ENCODE measurements at regions not wholly inside any gene's neighbourhood (a gene's known extent, or its start where the extent isn't known, plus 50 kb on each side); places are given as distances from the start of the nearest gene placed in this dataset.

DNA sequence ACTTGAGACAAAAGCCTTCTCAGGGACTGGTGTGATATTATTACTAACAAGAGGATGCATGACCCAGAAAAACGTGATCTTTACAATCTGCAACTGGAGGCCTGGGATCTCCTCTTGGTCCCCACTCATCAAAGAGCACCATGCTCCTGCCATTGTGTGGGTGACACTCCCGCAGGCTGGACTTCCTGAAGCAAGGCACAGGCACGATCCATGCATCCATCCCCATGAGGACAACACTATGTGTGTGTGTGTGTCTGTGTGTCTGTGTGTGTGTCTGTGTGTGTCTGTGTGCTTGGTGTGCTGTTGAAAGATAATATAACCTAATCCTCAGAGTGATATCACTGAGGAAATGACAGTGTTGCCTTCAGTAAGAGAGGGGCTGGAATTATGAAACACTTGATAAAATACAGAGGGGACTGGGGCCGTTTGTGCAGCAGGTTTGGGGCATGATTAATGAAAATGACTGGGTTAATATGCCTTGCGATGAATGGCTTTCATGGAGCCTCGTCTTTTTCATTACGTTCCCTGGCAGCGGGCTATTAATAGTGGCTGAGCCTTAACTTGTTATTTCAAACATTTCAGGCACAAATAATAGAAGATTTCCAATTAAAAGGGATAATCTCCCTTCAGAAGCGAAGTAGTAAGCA is 180.8 kb upstream of the TCERG1L start:
- no peak for DNase-seq

DNA sequence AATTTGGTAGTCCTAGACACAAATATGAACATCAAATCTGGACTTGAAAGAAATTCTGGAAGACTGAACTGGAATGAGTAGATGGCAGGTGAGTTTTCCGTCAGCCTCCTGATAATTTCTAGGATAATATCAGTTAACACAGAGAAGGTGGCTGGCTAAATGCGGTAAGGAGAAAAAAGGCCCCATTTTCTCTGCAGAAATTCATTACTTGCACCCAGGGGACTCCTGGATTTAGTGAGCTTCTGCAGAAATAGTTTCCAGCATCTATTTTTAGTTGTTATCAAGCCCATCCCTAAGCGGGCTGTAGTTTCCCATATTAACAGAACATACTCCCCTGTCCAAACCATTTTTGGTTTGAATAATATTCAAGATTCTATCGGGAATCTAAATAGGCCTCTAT is 181.9 kb upstream of the TCERG1L start:
- no peak for DNase-seq

DNA sequence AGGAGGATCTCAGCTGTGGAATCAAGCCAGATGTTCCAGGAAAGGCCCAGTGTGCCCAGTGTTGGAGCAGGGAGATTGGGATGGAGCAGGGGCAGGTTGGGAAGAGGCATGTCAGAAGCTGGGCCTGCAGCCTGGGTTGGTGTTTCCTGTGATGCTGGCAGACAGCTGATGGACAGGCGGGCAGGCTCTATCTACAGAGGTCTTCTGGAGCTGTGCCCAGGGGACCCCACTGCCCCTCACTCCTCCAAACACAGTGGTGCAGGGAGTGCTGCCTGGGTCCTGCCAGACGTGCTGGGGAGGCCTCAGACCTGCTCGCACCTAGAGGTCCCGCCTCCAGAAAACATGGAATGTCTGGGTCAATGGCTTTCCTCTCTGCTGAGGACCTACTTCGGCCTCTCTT is 182.9 kb upstream of the TCERG1L start:
- DNase-seq, result no peak

DNA sequence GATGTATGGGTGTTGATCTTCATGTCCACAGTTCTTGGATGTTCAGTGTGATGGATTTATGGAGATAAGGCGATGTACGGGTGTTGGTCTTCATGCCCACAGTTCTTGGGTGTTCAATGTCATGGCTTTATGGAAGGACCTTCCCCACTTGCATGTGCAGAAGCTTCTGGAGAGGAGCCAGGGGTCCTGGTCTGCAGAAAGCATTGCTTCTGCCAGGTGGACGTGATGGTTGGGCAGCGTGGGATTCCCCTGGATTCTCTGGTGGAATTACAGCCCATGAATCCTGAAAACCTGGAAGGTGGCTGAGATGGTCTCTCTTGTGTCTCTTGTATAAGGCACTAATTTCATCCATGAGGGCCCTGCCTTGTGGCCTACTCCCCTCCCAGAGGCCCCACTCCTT is 183.7 kb upstream of the TCERG1L start:
- DNase-seq, result no peak

DNA sequence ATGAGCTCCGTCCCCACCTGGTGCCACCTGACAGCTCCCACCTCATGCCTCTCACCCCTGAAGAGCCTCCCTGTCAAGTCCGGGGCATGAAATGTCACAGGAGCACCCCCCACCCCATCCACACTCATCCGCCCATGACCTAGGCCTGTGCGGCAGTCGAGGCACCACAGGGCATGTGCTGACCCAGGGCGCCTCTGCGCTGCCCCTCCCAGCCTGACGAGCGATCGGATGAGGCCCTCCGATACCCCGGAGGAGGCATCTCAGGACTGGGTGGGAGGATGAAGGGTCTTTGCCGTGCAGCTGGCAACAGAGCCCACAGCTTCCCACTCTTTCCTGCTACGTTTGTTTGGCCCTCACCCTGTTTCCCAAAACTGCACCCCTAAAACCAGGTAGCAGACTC is 184.4 kb upstream of the TCERG1L start:
- DNase-seq, result no peak

DNA sequence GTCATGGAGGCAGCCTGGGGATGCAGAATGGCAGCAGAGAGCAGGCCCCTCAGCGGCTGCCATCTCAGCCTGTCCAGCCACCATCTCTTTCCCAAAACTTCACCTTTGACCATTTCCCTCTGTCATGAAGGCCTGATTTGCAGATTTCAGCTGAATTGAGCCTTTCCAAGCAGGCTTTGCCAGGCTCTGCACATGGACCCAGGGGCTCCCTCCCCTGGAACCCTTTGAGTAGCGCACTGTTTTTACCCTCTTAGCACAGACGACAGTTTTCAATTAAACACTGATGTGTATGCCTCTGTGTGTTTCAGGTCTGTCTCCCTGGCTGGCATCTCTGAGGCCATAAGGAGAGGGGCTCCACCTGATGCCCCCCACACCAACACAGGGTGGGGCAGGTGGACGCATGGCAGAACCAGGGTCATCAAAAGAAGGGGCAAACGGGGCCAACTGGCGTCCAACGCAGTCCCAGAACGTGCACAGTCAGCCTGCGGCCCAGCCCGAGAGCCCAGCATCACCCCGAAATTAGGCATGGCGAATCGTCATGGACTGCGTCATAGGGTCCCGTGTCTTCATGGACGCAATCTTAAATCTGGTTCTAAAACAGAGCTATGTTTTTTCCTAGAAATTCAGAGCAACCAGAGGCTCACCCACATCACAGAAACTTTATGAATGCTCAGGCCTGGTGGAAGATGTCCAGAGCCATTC is 185.0 kb upstream of the TCERG1L start:
- DNase-seq, result no peak

DNA sequence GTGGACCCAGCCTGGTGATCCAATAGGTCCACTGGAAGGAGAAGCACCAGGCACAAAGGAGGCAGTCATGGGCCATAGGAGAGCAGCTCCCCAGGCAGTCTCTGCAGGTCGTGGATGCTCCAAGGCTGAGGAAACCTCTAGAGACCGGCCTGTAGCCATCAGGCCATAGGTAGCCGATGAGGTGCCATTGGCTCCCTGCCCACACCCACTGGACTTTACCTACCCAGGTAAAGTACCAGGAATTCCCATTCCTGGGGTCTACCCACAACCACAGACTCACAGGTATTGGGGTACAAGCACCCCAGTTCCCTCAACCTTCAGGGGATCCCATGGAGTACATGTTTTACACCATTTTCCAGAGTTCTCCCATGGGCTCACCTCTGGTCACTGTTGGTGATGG is 188.0 kb upstream of the TCERG1L start:
- DNase-seq, result no peak

DNA sequence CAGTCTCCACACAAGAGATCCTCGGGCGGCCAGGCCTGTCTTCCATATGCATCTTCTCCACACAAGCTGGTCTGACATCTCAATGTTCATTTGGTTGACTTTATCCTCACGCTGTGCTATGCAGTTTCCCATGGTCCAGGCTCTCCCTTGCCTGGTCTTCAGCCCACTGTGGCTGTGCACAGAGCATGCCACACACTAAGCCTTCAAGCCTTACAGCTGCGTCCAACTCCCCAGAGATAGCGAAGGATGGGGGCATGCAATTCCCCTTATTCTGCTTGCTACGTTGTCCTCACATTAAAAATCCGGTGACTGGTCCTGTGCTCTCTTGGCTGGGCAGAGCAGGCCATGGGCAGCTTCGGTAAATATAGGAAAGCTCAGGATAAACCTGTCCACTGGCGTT is 188.7 kb upstream of the TCERG1L start:
- no peak for DNase-seq

DNA sequence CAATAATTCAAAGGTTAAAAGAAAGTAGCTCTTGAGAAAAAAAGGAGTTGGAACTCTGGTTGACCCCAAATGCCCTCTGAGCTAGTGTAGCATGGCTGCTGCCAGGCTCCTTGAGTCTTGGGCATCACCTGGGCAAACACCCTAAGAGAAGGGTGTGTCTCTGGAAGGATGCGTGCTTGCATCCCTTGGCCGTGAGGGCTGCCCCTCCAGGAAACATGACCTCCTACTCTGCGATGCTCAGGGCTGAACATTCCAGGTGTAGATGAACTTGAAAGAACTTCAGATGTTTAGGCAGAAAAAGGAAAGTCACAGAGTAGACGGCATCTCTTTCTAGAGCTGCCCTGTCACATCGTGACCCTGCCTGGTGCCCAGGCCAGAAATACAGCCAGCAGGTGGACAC is 189.4 kb upstream of the TCERG1L start:
- DNase-seq, result no peak

DNA sequence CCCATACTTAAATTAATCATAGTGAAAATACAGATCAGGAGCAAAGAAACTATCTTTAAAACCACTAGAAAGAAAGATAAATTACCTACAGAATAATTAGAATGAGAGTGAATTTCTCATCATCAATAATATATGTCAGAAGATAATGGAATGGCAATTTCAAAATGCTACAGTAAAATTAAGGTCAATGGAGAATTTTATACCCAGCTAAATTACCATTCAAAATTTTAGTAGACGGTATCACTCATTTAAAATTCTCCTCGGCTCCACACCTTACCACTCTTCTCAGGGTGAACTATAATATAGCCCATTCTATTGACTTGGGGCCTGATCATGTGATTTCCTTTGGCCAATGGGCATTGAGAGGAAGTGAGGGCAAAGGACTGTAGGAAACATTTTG is 192.5 kb upstream of the TCERG1L start:
- DNase-seq, result no peak

DNA sequence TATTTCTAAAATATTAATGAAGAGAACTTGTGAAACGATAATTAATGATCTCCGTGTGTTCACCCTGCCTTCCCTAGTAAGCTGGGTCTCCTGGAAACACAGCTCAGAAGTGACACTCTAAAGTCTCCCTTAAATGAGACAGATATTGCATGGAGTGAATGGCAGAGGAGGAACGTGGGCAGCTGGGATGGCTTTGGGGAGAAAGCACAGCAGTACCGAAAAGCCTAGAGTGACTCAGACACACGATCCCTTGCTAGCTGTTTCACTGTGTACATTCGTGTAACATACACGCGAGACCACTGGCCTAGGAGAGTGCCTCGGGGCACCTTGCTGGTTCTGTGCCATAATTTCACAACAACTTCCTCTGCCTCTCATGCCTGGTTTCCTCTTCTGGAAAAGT is 199.9 kb upstream of the TCERG1L start:
- DNase-seq, result no peak

DNA sequence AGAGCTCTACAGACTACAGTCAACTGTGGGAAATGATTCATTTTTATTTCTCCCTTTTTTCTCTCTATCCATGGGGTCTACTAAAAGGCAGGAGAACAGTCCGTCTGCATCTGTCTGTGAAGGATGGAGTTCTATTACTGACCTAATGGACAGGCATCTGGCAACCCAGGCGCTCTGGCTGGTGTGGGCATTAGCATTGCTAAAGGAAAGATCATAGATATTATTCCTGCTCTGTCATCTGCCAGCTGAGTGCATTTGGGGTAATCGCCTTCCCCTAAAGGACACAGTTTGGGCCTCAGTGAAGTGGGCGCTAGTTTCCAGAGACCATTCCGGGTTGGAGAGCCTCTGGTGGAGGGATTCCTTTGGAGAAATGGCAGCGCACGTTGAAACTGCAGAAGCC is 201.3 kb upstream of the TCERG1L start:
- DNase-seq, result no peak

DNA sequence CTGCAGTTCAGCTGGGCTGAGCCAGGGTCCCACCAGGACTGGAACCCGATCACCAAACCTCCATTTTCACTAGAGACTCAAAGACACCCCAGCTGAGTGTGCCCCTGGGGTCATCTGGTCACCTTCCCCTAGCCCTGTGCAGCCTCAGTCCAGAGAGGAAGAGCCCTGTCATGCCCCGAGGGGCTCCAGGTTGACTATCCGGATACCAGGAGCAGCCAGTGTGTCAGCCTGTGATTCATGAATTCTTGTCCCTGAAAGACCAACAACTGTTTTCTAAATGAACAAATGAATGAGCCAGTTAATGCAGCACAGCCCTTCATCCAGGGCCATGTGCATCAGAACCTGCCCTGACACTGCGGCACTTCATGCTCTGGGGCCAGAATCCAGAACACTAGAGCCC is 201.9 kb upstream of the TCERG1L start:
- no peak for DNase-seq

DNA sequence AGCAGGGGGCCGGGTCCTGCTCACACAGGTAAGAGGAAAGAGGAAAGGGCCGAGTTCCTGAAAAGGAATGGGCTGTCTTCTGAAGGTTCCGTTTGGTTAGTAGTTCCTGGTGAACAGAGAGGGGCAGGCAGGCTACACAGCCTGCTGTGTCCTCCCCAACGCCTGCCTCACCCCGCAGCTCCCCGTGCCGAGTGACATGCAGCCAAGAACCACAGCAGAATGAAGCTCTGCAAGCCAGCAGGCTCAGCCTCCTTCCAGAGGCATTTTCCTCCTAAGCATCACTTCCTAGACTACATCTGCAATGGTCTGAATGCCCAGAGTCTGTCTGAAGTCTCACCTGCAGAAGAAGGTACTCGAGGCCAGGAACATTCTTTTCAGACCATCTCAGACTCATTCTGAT is 202.4 kb upstream of the TCERG1L start:
- DNase-seq, result no peak

DNA sequence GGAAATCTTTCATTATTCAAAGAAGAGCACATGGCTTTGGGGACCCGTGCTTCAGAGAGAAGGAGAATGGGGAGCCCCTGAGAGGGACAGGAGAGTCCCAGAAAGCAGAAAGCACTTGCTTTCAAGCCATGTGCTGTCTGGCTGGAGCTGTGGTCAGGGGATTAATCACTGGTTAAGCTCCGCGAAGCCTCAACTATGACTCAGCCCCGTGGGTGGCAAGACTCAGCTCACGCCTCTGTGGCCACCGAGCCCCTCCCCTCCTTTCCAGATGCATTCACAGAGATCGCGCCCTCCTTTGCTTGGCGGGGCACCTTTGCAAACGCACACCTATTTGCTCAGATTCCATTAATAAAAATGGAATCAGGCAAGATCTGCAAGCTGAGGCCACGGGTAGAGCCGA is 202.9 kb upstream of the TCERG1L start:
- DNase-seq, result no peak

DNA sequence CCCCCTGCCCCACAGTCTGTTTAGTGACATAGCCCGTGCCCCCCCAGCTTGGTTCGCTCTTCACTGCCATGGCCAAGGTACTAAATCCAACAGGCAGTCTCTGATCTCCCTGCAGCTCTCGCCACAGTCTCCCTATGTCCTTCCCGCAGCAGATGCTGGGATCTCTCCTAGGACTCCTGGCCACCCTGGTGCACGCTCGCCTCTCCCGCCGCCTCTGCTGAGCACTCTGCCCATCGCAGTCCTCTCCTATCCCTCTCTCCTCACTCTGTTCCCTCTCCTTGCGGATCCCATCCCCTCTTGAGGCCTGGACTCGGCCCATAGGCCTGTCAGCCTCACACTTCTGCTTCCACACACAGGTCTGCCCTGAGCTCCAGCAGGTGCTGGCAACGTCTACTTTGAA is 204.8 kb upstream of the TCERG1L start:
- DNase-seq, result no peak

DNA sequence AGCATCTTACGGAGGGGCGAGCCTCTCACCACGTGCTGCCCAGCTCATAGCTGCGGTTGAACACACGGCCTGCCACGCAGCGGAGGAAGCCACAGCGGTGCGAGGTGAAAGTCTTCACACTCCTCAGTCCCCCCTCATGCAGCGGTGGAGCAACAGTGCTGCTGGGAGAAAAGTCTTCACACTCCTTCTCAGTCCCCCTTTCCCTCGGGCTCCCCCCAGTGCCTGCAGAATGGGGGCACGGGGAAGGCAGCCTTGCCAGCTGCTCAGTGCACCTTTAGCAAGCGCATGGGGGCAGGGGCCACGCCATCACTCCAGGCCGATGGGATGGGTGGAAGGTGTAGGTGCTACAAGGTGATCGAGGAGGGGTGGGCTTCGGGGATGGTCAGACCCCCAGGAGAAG is 206.3 kb upstream of the TCERG1L start:
- DNase-seq, result no peak

DNA sequence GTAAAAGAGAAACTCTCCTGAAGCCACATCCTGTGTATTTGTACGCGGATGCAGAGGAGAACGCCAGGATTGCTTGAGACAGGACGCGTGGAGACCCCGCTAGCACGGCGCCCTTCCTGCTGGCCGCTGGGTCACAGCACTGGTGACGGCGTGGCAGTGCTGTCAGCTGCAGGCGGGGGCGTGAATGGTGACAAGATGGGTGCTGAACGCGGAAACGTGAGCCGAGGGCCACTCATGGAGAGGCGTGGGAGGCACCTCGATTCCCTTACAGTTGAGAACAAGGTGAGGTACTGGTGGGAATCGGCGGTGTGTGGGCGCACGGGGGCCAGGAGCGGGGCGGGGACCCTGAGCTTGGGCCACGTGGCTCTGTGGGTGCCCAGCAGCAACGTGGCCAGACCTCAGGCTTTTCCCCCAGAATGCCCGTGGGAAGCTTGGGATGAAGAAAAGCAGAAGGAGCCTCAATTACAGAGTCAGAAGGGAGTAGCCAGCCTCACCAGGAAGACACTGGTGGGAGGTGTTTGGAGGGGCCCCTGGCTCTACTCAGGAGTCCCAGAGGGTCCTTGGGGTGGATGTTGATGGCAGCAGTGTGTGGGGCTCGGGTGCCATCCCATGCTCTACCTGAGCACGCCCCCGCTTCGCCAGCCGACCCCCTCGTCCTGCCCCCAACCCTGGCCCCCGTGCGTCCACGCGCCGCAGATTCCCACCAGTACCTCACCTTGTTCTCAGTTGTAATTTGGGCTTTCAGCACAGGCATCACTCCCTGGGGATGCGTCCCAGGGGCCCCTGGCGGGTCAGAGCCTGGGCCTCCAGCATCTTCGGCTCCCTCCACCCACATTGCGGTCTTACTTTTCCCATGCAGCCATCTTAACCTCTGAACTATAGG is 208.4 kb upstream of the TCERG1L start:
- DNase-seq, result no peak

DNA sequence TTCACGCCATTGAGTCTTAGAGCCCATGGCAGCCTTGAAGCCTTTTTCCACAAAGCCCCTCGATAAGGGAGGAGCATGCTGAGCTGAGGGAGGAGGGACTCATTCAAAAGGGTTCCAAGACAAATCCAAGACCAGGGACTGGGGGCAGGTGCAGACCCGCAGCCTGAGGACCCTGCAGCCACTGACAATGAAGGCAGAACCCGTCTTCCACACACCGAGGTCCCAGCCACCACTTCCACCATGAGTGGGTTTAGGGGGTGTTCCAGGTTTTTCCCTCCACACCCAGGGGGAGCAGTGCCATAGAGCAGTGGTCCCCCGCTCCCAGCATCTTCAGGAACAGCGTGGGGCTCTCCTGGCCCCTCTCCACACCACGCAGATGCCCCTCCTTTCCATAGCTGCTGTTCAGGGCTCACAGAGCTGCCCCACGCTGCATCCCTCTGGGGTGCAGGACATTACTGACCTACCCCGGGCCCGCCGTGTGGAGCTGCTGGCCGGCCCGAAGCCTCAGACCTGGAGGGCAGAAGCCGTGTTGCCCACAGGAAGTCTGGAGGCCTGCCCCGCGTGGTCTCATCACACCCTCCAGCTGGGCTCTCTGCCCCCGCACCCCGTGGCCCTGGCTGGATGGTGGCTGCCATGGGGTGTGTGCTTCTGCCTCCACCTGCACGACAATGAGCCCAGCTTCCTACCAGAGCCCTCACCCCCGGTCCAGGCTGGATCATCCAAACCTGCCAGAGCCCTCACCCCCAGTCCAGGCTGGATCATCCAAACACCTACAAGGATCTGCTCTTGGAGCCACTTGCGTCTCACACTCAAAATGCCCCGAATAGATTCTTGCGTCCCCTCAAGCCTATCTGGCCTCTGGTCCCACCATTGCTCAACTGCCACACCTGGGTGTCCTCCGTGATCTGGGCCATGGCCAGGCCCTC is 220.0 kb upstream of the TCERG1L start:
- no peak for DNase-seq

DNA sequence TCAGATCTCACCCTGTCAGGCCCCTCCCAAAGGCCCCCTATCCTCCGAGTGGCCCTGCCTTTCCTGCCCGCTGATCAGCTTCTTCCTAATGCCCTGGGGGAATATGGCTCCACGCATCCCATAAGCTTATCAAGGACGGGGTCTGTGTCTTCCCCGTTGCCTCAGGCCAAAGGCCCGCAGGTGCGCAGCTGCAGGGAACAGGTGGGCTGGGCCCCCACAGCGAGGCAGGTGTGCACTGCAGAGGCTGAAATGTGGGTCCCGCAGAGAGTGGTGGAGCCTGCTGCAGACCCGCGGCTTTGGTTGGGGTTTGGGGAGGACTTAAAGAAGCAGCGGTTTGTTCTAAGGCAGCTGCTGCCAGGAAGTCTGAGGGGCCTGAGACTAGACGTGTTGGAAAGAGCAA is 220.8 kb upstream of the TCERG1L start:
- DNase-seq, result no peak

DNA sequence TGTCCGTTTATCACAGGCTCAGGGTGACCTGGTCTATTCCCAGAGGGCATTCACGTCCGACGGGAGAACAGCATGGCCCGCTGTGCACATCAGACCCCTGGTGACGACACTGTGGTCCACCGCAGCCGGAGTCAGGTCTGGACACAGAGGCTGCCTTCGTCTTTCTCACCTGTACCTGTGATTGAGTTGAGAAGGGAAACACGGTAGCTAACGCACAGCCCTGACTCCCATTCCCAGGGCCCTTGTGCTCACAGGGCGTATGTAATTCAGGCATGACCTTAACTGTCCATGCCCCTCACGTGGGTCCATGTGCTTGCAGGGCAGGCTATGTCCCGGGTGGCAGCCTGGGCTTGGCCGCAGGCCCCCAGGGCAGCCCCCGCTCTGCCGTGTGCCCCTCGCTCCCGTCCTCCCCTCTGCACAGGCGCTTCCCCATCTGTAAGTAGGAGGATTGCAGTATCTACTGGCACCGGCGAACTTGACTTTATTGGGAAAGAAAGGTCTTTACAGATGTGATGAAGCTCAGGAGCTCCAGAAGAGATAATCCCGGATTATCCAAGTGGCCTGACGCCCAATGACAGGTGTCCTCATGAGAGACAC is 221.3 kb upstream of the TCERG1L start:
- no peak for DNase-seq

DNA sequence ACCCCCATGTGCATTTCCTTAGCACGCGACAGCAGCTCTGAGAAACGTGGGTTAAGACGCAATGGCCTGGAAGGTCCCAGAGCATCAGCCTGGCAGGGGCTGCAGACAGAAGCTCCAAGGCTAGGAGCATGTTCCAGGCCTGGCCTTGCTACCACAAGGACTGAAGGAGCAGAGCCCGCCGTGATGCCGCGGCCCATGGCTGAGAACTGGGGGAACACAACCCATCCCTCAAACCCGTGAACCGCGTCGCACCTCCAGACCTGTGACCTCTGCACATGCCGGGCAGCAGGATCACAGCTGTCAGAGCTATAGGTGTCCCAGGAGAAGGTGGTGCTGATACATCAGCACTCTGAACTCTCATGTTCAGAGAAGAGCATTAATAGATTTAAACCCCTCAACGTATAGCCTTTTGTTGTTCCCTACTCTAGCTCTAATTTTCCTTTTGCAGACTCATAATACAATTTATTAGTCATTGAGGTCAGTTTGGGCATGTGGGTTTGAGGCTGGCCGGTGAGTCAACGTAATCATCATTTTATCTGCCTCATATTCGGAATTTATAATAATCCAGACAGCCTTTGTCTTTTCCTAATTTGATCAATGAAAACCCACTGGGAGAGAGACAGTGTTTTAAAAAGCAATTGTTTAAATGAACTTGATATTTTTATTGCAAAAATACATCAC is 222.5 kb upstream of the TCERG1L start:
- DNase-seq, result no peak

All from activated CD8-positive, alpha-beta memory T cell treated with anti-CD3 and anti-CD28 coated beads, Interleukin-2, amount 50 U/mL, for 4 hours (primary cell).